Lung microvascular endothelial cell (primary cell): ENCODE measurements at regions not wholly inside any gene's neighbourhood (a gene's known extent, or its start where the extent isn't known, plus 50 kb on each side); places are given as distances from the start of the nearest gene placed in this dataset.
"Not testable (repeated sequence)": the region's sequence is repeated elsewhere in the genome, so short reads cannot be mapped to it uniquely, and the experiment has no call there.

ENCODE experiments used
- DNase-seq, 2 donors: peaks; one replicate each; pipeline versions ENCODE4 v3.0.0 to v3.0.0-alpha.2; 2010; ENCODE audit warnings: low read depth in 2 of 2

DNA sequence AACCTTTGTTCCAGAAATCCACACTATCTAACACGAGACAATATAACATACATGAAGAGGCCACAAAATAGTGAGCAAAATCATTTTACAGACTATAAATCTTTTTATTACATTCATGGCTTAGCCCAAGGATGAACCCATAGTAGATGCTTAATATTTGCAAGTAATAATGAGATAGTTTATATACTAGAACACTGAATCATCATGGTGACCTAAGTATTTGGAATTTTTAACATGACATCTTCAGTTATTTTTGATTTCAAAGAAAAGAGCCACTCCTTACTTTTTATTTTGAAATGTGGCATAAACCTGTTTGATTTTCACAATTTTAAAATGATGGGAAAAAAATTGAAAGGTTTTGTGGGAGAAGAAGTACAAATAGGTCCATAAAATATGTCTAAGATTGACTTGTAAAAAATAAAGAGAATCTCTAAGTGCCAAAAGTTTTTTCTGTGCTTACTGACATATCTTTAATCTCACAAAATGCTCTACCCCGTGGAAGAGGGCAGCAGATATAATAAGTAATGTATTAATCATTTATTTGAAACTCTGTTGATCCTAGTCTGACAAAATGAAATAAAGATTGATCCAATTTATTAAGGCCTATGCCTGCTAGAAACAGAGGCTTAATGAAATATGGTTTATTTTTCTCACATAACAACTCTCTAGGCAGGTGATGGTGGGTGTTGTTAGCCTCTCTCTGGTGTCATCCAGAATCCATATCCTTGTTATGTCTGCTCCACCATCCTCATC, 224.5 kb upstream of the CENPE start:
- DNase-seq: no peak

DNA sequence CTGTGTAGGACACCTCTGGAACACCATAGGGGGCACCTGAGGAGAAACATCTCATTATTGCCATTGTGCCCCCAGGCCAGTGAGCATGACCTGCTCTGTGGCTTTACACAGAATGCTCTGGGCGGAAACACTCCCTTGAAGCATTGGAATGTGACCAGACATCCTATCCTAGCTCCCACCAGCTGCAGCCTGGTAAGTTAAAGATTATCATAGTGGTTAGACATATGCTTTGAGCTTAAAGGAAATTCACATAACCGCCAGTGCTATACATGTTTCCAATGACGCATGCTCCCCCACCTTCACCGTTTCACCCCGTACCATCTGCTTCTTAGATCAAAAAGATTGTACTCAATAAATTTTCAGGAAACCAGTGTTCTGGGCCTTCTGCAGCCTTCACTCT, 217.7 kb upstream of the CENPE start:
- DNase-seq: no peak

DNA sequence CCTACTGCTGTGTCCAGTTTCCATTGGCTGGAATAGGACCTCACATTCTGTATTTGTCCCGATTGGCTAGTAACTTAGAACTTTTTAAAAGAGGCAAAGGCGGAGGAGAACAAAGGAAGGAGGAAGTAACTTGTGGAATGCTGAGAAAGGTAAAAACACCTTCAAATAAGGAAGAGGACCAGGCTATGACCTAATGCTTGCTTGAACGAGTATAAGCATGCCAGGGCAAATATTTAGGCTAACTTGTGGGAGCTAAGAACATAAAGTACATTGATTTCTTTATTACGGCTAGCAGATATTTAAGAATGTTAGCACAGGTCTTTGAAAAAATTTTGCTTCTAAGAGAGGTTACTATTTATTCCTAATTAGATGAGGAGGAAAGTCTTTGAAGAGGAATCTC, 214.5 kb upstream of the CENPE start:
- not testable (repeated sequence) for DNase-seq

DNA sequence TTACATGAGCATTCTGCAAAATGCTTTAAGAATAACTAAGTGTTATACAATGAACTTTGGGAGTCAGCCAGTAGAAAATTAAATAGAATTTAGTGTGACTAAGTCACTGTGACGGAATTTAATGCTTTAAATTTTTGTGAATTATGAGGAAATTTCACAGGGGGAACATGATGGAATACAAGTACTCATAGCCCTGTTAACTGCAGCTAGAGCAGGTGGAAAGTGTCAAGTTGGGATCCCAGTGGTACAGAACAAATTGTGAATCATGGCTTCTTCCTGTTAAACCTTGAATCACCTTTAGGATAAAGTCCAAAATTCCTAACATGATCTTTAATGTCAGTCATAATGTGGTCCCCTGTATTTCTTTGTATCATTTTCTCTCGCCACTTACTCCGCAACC, 212.2 kb upstream of the CENPE start:
- no peak for DNase-seq

DNA sequence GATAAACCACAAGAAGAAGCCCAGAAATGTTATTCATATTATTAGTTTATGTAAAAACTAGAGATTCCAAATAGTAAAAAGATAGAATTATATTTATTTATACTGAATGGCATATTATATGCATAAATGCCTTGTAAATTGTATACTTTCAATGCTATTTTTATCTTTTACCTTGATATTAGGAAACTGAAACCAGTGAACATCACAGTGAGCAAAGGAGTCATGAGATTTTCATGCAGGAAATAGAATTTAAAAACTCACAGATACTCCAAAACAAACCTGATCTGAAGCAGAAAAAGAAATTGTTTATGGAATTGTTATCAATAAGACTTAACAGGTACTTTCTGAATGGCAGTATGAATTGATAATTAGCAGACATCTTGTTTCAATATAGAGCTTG, 207.3 kb upstream of the CENPE start:
- DNase-seq: no peak

DNA sequence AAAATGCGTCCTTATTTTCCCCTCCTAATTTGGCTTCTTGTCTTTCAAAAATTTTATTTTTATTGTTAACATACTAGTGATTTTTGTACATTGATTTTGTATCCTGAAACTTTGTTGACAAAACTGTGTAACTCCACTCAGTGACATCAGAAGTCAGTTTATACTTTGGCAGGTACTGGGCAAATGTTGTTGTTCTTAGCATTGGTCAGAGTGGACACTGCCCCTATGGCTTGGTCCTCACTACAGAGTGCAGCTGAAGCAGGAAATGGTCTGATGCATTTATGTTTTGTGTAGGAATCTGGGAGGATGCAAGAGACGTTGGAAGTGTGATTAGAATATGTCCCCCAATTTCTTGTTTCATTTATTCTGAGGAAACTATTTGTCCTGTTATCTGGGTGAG, 205.5 kb upstream of the CENPE start:
- no peak for DNase-seq

DNA sequence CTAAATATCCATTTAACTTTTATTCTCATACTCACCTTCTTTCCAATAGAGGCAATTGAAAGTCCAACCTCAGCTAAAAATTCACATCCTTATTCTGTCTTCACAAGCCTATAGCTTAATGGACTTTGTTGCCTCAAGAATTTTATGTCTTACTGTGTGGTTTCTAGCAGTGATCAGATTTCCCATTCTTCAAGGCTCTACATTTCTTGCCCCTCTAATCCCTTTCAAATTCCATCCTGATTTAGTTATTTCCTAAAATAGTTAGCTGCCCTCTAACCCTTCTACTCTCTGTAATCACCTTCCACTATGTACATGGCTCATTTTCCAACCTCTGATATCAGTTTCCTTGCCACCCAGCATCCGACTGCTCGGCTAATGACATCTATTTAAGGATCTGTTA, 204.1 kb upstream of the CENPE start:
- DNase-seq: no peak

DNA sequence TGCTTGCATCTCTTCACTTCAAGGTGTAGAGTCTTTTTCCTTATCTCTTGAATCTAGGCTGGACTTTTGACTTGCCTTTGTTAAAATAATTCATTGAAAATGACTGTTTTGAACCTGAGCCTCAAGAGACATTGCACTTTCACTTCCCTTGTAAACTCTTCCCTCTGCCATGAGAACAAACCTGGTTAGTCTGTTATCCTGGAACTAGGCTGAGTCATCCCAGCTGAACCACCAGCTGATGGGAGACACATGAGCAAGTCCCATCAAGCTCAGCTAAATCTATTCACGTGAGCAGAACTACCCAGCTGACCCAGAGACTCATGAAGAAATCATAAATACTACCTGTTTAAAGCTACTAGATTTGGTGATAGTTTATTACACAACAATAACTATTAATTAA, 202.3 kb upstream of the CENPE start:
- DNase-seq: peak in 1 of 2 donors; percentile 3

DNA sequence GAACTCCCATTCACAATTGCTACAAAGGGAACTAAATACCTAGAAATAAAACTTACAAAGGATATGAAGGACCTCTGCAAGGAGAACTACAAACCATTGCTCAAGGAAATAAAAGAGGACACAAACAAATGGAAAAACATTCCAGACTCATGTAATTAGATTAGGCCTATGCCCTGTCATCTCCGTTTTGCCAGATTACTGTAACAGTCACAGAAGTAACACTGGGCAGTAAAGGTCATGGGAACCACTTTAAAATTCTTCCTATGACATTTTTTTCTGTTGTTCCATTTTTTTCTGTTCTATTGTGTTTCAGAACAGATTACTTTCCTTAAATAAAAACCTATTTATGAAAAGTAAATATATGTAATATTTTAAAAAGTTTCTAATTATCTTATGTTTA, 199.4 kb upstream of the CENPE start:
- no peak for DNase-seq

DNA sequence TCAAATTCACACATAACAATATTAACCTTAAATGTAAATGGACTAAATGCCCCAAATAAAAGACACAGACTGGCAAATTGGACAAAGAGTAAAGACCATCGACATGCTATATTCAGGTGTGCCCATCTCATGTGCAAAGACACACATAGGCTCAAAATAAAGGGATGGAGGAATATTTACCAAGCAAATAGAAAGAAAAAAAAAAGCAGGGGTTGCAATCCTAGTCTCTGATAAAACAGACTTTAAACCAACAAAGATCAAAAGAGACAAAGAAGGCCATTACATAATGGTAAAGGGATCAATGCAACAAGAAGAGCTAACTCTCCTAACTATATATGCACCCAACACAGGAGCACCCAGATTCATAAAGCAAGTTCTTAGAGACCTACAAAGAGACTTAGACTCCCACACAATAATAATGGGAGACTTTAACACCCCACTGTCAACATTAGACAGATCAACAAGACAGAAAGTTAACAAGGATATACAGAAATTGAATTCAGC, 189.4 kb upstream of the CENPE start:
- not testable (repeated sequence) for DNase-seq

DNA sequence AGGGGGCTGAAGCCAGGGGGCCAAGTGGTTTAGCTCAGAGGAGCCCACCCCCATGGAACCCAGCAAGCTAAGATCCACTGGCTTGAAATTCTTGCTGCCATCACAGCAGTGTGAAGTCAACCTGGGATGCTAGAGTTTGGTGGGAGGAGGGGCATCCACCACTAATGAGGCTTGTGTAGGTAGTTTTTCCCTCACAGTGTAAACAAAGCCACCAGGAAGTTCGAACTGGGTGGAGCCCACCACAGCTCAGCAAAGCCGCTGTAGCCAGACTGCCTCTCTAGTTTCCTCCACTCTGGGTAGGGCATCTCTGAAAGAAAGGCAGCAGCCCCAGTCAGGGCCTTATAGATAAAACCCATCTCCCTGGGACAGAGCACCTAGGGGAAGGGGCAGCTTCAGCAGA, 187.4 kb upstream of the CENPE start:
- DNase-seq: not testable (repeated sequence)

DNA sequence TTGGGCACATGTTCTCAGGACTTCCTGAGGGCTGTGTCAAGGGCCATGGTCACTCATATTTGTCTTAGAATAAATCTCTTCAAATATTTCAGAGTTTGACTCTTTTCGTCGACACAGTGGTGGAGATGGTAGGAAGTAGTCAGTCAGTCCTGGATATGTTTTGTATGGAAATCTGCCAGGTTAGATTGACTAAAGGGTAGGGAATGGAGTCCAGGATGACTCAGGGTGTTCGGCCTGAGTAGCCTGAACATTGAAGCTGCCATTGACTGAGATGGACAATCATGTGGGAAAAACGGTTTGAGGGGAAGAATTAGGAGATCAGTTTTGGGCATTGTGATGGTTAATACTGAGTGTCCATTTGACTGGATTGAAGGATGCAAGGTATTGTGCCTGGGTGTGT, 177.1 kb upstream of the CENPE start:
- DNase-seq: peak in 1 of 2 donors; percentile 41

DNA sequence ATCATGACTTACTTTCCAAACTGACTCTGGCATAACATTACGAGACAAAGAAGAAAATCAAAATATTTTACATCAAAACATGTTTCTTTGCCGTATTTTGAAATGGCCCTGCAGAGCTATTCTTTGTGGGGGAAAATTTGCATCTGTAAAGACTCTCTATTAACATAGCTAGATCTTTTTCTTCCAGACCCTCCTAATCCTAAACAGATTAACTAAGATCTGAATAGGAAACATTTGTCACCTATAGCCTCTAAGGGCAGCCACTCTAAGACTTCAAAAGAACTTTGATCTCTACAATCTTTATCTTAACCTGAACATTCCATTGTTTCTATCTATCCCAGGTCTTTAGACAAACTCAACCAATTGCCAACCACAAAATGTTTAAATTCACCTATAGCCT, 176.6 kb upstream of the CENPE start:
- DNase-seq: no peak

DNA sequence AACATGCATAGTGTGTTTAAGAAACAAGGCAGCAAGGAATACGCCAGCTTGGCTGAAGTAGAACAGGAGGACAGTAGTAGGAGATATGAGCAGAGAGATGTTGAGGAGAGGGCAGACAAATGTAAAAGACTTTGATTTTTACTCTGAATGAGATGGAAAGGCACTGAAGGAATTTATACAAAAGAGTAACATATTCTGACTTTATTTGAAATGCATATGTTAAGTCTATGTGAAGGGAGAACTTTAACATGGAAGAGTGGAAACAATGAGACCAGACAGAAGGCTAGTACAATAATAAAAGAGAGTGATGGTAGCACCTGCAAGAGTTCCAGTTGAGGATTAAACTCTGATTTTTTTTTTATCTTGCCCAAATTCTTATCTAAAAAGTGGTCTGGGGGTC, 176.2 kb upstream of the CENPE start:
- no peak for DNase-seq

DNA sequence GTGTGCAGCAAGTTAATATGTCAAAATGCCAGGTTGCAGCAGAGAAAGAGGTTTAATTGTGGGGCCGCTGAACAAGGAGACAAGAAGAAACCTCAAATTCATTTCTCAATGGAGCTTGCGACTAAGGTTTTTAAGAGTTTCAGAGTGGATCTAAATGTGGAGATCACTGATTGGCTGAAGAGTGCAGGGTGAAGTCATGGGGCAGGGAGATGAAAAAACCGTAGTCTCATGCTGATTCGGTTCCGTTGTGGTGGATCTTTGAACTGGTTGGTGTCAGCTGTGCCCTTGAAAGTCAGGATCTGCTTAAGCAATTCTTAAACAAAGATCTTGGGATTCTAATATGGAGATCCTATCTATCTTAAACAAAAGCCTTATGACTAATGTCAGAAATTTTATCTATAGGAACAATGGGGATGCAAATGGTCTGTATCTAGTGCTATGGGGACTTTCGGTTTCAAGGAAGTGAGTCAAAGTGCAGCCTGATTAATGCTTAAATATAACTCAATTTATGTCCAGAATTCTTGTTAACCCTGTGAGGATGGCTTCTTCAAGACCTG, 173.9 kb upstream of the CENPE start:
- DNase-seq: peak in 1 of 2 donors; percentile 9

DNA sequence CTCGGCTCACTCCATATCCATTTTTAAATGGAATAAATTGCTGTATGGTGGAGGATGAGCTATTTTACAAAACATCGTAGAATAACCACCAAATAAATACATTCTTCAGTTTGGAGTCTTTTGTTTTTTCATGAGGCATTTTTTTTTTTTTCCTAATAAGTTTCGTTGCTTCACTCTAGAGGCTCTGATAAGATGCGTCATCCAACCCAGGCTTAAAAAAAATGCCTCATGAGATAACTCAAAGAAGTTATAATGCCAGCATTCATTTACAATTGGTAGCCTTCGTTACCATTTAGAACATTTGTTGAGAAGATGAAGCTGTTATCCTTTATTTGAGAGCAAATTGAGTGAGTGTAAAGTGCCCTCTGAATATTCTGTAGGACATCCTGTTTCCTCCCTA, 172.2 kb upstream of the CENPE start:
- DNase-seq: no peak

DNA sequence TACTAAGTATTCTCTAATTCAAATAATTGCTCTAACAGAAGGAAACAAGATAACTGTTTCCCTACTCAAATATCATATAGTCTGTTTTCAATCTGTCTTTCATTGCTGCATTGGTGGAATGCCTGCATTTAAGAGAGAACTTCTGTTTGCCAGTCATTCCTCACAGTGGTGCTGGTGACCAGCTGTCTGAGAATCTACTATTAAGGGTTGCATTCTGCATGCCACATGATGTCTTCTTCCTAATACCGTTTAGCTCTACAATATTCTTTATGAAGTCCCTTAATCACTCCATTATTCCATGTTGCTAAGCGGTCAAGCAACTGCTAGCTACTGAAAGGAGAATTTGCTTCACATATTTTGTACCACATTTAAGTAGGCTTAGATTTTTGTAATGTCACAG, 167.1 kb upstream of the CENPE start:
- DNase-seq: no peak

DNA sequence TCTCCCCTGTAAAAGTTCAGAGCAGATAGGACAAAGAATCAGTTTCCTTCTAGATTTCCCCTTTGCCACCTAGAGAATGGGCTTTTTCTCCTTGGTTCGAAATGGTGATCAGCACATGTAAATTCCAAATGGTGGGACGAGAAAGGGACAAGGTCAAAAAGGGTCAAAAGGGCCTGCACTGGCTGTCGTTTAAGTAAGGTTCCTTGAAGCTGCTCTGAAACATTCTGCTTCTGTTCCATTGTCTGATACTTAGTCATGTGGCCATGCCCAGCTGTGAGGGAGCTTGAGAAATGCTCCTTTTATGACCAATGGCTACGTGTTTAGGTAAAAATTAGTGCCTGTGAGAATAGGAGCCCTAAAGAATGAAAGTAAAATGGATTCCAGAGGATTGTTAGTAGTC, 165.9 kb upstream of the CENPE start:
- DNase-seq: no peak

DNA sequence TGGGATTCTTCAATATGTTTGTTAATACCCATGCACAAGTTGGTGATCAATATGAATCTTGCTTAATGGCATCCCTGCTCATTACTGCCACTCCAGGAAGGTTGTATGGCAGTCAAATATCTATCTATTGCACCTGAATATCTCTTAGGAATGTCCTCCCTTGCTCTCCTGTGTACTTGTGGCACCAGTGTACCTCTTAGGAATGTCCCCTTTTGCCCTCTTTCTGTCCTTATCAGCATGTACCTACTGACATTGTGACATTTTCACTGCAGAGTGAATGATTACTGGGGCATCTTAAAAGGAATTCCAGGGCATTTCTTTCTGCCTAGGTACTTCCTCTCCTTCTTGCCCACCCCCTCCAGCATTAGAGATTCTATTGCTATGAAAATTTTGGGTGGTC, 163.8 kb upstream of the CENPE start:
- no peak for DNase-seq

DNA sequence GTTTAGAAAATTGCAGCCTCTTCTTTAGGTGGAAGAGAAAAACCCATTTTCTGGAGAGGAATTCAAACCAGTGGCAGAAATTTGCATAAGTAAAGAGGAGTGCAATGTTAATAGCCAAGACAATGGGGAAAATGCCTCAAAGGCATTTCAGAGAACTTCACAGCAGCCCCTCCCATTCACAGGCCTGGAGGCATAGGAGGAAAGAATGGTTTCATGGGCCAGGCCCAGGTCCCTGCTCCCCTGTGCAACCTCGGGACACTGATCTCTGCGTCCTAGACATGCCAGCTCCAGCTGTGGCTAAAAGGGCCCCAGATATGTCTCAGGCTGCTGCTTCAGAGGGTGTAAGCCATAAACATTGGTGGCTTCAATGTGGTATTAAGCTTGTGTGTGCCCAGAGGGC, 161.8 kb upstream of the CENPE start:
- DNase-seq: no peak

DNA sequence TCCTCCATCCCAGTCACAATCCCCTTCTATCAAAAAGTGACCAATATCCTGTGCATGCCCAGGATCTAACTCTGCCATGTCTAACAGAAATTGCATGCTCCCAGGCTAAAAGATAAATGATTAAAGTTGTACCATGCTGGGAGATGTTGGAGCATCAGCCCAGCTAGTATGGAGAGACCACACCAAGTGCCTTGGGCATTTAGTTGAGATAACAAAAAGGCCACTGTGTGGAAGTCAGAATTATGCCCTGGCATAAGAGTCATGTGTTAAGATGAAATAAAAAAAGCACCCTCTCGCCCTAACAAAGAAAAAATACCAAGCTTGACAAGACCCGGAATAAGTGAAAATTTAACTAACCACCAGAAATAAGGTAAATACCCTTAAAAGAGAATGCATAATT, 155.9 kb upstream of the CENPE start:
- no peak for DNase-seq

DNA sequence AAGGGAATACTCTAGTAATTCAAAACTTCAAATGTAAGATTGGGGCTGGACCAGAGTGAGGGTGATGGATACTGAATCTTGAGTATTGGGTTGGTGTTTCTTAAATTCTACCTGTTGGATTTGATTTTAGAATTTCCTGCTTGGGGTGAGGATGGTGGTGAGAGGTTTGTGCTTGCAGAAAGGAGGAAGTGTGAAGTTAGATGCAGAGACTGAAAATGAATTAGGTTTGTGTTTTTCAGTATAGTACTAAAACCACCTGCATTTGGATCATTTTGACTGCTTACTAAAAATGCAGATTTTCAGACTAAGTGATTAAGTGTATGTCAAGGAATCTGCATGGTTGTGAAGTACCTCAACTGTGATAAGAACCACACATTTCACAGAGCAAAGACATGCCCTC, 131.5 kb upstream of the CENPE start:
- no peak for DNase-seq

DNA sequence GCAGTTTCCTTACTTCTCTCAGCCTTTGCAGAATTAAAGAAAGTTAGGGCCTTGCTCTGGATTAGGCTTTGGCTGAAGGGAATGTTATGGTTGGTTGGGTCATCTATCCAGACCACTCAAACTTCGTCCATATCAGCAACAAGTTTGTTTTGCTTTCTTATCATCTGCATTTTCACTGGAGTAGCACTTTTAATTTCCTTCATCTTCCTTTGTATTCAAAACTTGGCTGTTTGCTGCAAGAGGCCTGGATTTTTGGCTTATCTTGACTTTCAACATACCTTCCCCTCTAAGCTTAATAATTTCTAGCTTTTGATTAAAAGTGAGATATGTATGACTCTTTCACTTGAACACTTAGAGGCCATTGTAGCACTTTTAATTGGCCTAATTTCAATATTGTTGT, 126.7 kb upstream of the CENPE start:
- no peak for DNase-seq

DNA sequence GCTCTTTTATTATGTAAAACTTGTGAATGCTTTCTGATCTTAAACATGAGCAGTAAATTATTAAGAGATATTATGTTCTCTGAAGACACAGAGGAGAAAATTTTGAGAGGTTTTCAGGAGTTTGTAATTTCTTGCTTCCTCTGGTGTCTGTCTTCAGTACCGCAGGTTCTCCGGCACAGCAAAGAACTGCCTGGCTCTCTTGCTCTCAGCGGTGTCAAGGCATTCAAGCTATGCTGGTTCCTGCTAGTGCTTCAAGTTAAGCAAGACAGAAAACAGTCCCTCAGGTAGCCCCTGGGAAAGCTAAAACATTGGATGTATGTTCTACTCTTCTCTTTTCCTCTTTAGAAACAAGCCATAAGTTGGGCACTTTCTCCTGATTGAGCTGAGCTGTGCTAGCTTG, 120.2 kb upstream of the CENPE start:
- DNase-seq: no peak
